ENCODE measurements at regions not wholly inside any gene's neighbourhood (a gene's known extent, or its start where the extent isn't known, plus 50 kb on each side); places are given as distances from the start of the nearest gene placed in this dataset.

DNA sequence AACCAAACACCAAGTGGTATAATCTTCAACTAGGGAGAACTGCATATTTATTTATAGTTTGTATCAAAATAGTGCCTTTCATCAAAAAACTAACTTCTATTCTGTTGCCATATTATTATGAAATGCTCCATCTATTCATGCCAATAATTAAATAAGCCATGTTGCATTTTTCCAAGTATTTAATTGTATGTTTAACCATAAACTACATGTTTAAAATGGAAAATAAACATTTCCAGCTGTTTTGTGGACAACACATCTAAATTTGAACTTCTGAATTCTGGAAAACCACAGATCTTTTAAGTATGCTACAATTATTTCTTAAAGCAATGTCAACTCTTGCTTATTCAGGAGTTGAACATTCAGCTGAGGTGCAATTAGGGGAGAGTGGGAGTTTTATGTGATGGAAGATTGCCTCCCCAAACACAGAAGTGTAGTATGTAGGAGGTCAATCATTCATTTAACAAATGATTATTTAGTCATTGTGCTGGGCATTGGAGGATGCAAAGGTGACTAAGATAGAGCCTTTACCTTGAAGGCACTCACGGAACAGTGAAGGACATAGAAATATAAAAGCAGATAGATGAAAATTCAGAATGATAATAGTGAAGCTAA, 80.7 kb upstream of the PPP1R3C start (continued):
- no peak for TF ChIP-seq NFATC4 (CRISPR knock-in tag; IDR thresholded peaks at IDR 0.05)

DNA sequence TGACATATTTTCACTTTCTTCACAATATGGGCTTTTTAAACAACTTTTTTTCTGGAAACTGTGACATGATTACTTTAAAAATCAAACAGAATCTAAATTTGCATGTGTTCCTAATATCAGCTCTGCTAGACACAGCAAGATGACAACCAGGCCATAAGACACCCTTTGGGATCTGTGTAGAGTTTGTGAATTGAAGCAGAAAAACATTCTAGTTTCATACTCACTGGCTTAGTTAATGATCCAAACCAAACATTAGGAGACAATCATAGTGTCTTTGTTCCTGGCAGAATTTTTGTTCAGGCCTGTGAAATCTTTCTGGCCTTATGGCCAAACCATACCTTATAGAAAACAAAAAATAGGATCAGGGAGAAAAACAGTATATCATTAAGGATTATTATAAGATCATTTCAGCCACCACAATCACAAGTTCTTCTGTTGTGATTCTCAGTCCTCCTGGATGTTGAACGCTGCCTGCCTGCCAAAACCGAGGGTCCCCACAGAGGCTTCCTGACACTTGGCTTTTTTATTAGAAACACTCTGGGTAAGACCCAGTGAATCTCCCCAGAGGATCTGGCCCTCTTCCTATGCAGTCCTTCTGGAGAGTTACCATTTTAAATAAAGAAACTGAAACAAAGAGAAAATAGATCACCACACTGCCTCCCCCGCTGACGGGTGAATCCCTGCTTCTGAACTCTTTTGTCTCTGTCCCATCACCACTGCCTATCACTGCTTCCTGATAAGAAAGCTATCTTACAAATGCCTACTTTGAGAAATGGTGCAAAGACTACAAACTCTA, 79.2 kb upstream of the PPP1R3C start:
- POLR2A ChIA-PET, result no interaction called here
- Mint-ChIP-seq H3K9me3 (no peaks in the 10 kb centered on the region; the same call in 1 of the 2 replicates), H3K27me3 (ENCODE audit: low read depth) (no peaks in the 10 kb centered on the region), H3K4me1 (no peaks in the 10 kb centered on the region), H3K4me3 (no peak overlapping the region), H3K36me3 (no peaks in the 10 kb centered on the region), H3K27ac (no peak overlapping the region)
- TF ChIP-seq ZNF671 (CRISPR knock-in tag; IDR thresholded peaks at IDR 0.05) (no peak), FOXP1 (CRISPR knock-in tag; IDR thresholded peaks at IDR 0.05; ENCODE audit: borderline replicate concordance) (no peak), PRDM15 (CRISPR knock-in tag; IDR thresholded peaks at IDR 0.05) (no peak), JUN (CRISPR knock-in tag; IDR thresholded peaks at IDR 0.05) (no peak), KAT7 (CRISPR knock-in tag; IDR thresholded peaks at IDR 0.05; ENCODE audit: borderline replicate concordance) (no peak)
- TF ChIP-seq, protein P1, sequence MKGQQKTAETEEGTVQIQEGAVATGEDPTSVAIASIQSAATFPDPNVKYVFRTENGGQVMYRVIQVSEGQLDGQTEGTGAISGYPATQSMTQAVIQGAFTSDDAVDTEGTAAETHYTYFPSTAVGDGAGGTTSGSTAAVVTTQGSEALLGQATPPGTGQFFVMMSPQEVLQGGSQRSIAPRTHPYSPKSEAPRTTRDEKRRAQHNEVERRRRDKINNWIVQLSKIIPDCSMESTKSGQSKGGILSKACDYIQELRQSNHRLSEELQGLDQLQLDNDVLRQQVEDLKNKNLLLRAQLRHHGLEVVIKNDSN (CRISPR knock-in tag; IDR thresholded peaks at IDR 0.05), result no peak
- TF ChIP-seq, protein P2, sequence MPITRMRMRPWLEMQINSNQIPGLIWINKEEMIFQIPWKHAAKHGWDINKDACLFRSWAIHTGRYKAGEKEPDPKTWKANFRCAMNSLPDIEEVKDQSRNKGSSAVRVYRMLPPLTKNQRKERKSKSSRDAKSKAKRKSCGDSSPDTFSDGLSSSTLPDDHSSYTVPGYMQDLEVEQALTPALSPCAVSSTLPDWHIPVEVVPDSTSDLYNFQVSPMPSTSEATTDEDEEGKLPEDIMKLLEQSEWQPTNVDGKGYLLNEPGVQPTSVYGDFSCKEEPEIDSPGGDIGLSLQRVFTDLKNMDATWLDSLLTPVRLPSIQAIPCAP (CRISPR knock-in tag; IDR thresholded peaks at IDR 0.05), result no peak
- DNase-seq (ENCODE audit: low spot score) (no peak), ATAC-seq (no peak)
- CTCF ChIA-PET, result no interaction called here

DNA sequence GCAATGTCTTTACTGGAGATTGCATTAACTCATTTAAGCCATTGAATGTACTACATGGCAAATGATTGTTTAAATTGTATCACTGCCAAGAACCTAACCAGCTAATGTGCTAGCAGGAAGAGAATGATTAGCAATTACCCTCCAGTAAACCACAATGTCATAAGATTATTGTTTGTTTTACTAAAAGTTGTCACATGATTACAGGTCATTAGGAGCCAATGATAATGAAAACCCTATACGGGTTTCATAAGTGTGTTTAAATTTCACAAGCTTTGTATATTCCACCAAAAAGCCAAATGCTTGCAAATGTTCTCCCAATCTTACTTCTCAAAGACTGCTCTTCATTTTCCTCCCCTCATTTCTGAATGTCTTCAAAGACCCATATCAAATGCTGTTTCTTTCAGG, 76.5 kb upstream of the PPP1R3C start:
- ChIA-PET POLR2A (no interaction called here), CTCF (no interaction called here)
- H3K27me3 Mint-ChIP-seq (ENCODE audit: low read depth), result no peaks in the 10 kb centered on the region
- no peak overlapping the region for H3K27ac Mint-ChIP-seq
- TF ChIP-seq ZNF138 (CRISPR knock-in tag; conservative IDR thresholded peaks at IDR 0.05) (no peak), ZBTB21 (CRISPR knock-in tag; IDR thresholded peaks at IDR 0.05; ENCODE audit: borderline replicate concordance) (no peak), STAT6 (CRISPR knock-in tag; conservative IDR thresholded peaks at IDR 0.05; ENCODE audit: low read depth) (no peak), CREM (CRISPR knock-in tag; IDR thresholded peaks at IDR 0.05) (no peak), ZNF396 (CRISPR knock-in tag; IDR thresholded peaks at IDR 0.05; ENCODE audit: borderline replicate concordance) (no peak), TCF7 (CRISPR knock-in tag; IDR thresholded peaks at IDR 0.05; ENCODE audit: low read depth) (no peak)
- H3K4me1 Mint-ChIP-seq, result no peaks in the 10 kb centered on the region
- H3K4me3 Mint-ChIP-seq, result no peak overlapping the region
- DNase-seq (ENCODE audit: low spot score), result no peak
- H3K9me3 Mint-ChIP-seq, result no peaks in the 10 kb centered on the region; the same call in 1 of the 2 replicates
- H3K36me3 Mint-ChIP-seq, result no peaks in the 10 kb centered on the region
- no peak for ATAC-seq
